G401 (cell line): ENCODE measurements at regions not wholly inside any gene's neighbourhood (a gene's known extent, or its start where the extent isn't known, plus 50 kb on each side); places are given as distances from the start of the nearest gene placed in this dataset.

ENCODE experiments used
- DNase-seq: peaks from one replicate; pipeline ENCODE4 v3.0.0-alpha.2; 2015; ENCODE audit warnings: low spot score
- in situ Hi-C: cut with HindIII; loops from 2 replicates; pipeline ENCODE4 v1.10.0; 2016; ENCODE audit warnings: low sequenced_read_pairs, mixed read lengths

- in situ Hi-C loops, result no loop called here
- peak; percentile 40 for DNase-seq
These were observed 175.6 kb downstream of the RBFOX3 start for GRCh38 chr17:79435296-79435695.

GRCh38 chr17:79434215-79434614 lies 176.6 kb downstream of the RBFOX3 start:
- in situ Hi-C loops, result no loop called here
- DNase-seq, result no peak

- DNase-seq, result no peak
- in situ Hi-C loops, result no loop called here
These were observed 177.5 kb downstream of the RBFOX3 start for GRCh38 chr17:79433379-79433778.

GRCh38 chr17:79431175-79431574 lies 179.7 kb downstream of the RBFOX3 start:
- in situ Hi-C loops, result no loop called here

GRCh38 chr17:79429864-79430494 lies 180.9 kb downstream of the RBFOX3 start:
- DNase-seq, result no peak
- in situ Hi-C loops, result no loop called here

More at GRCh38 chr17:79431175-79431574, 179.7 kb downstream of the RBFOX3 start:
- DNase-seq, result no peak

GRCh38 chr17:79428988-79429387 lies 181.9 kb downstream of the RBFOX3 start:
- in situ Hi-C loops, result no loop called here
- DNase-seq, result no peak

GRCh38 chr17:79427621-79428539 lies 183.0 kb downstream of the RBFOX3 start:
- peak; percentile 52 for DNase-seq
- in situ Hi-C loops, result no loop called here

GRCh38 chr17:79425686-79426085 lies 185.2 kb downstream of the RBFOX3 start:
- DNase-seq, result no peak
- in situ Hi-C loops, result no loop called here

GRCh38 chr17:79424471-79425185 lies 186.2 kb downstream of the RBFOX3 start:
- in situ Hi-C loops, result no loop called here
- no peak for DNase-seq

- in situ Hi-C loops, result no loop called here
These were observed 186.9 kb downstream of the RBFOX3 start for GRCh38 chr17:79423811-79424465.

GRCh38 chr17:79422236-79422635 lies 188.6 kb downstream of the RBFOX3 start:
- DNase-seq, result no peak
- in situ Hi-C loops, result no loop called here

More at GRCh38 chr17:79423811-79424465, 186.9 kb downstream of the RBFOX3 start:
- DNase-seq, result peak; percentile 52

- no peak for DNase-seq
- in situ Hi-C loops, result no loop called here
These were observed 190.3 kb downstream of the RBFOX3 start for GRCh38 chr17:79420318-79421243.

- in situ Hi-C loops, result no loop called here
- DNase-seq, result peak; percentile 66
These were observed 193.3 kb downstream of the RBFOX3 start for GRCh38 chr17:79417476-79417988.

- DNase-seq, result no peak
- in situ Hi-C loops, result no loop called here
These were observed 194.9 kb downstream of the RBFOX3 start for GRCh38 chr17:79415909-79416308.

GRCh38 chr17:79415365-79415764 lies 195.5 kb downstream of the RBFOX3 start:
- in situ Hi-C loops, result no loop called here
- DNase-seq, result peak; percentile 73

GRCh38 chr17:79414793-79415211 lies 196.0 kb downstream of the RBFOX3 start:
- in situ Hi-C loops, result no loop called here
- DNase-seq, result peak; percentile 54

GRCh38 chr17:79414063-79414792 lies 196.6 kb downstream of the RBFOX3 start:
- in situ Hi-C loops, result no loop called here
- peak; percentile 79 for DNase-seq
